ENCODE measurements at regions not wholly inside any gene's neighbourhood (a gene's known extent, or its start where the extent isn't known, plus 50 kb on each side); places are given as distances from the start of the nearest gene placed in this dataset.
A peak's percentile ranks its signal among the peaks of the same experiment; 100 is the strongest.

- peak; percentile 85 for DNase-seq (ENCODE audit: low spot score)
Measured at GRCh38 chr13:39970177-39970846, 314.9 kb downstream of the COG6 start.

- DNase-seq (ENCODE audit: low spot score) = no peak
Measured at GRCh38 chr13:39971526-39971925, 316.1 kb downstream of the COG6 start.

GRCh38 chr13:39976481-39976880 lies 321.0 kb downstream of the COG6 start:
- DNase-seq (ENCODE audit: low spot score) = no peak

GRCh38 chr13:39981056-39981455 lies 325.6 kb downstream of the COG6 start:
- DNase-seq (ENCODE audit: low spot score) = no peak

- DNase-seq (ENCODE audit: low spot score) = no peak
Measured at GRCh38 chr13:39982745-39983144, 327.3 kb downstream of the COG6 start.

GRCh38 chr13:39985071-39985470 lies 329.6 kb downstream of the COG6 start:
- no peak for DNase-seq (ENCODE audit: low spot score)

GRCh38 chr13:39988351-39988750 lies 332.9 kb downstream of the COG6 start:
- DNase-seq (ENCODE audit: low spot score) = no peak

- no peak for DNase-seq (ENCODE audit: low spot score)
Measured at GRCh38 chr13:39998166-39998565, 342.7 kb downstream of the COG6 start.

- DNase-seq (ENCODE audit: low spot score) = no peak
Measured at GRCh38 chr13:40002016-40002415, 346.6 kb downstream of the COG6 start.

GRCh38 chr13:40013554-40013953 lies 358.1 kb downstream of the COG6 start:
- no peak for DNase-seq (ENCODE audit: low spot score)

- DNase-seq (ENCODE audit: low spot score) = no peak
Measured at GRCh38 chr13:40016953-40017660, 361.6 kb downstream of the COG6 start.

- no peak for DNase-seq (ENCODE audit: low spot score)
Measured at GRCh38 chr13:40017662-40018262, 362.3 kb downstream of the COG6 start.

- no peak for DNase-seq (ENCODE audit: low spot score)
Measured at GRCh38 chr13:40023595-40024203, 368.2 kb downstream of the COG6 start.

- no peak for DNase-seq (ENCODE audit: low spot score)
Measured at GRCh38 chr13:40024204-40024966, 368.9 kb downstream of the COG6 start.

GRCh38 chr13:40024967-40025714 lies 369.7 kb downstream of the COG6 start:
- no peak for DNase-seq (ENCODE audit: low spot score)

- DNase-seq (ENCODE audit: low spot score) = no peak
Measured at GRCh38 chr13:40026174-40026585, 370.7 kb downstream of the COG6 start.

- no peak for DNase-seq (ENCODE audit: low spot score)
Measured at GRCh38 chr13:40026741-40027140, 371.3 kb downstream of the COG6 start.

GRCh38 chr13:40028446-40028845 lies 373.0 kb downstream of the COG6 start:
- no peak for DNase-seq (ENCODE audit: low spot score)

- no peak for DNase-seq (ENCODE audit: low spot score)
Measured at GRCh38 chr13:40031031-40031430, 375.6 kb downstream of the COG6 start.

GRCh38 chr13:40039061-40039460 lies 383.6 kb downstream of the COG6 start:
- no peak for DNase-seq (ENCODE audit: low spot score)

- DNase-seq (ENCODE audit: low spot score) = no peak
Measured at GRCh38 chr13:40042991-40043390, 387.5 kb downstream of the COG6 start.

Data from SW480 (cell line).